DMS 273 treated with DMSO at 0.1 percent for 48 hours (cell line): ENCODE measurements at regions not wholly inside any gene's neighbourhood (a gene's known extent, or its start where the extent isn't known, plus 50 kb on each side); places are given as distances from the start of the nearest gene placed in this dataset.

Source experiments
- DNase-seq: peaks from one replicate; lab custom pipeline; 2025; lab: John Stamatoyannopoulos, UW

- DNase-seq, result no peak
Observed at GRCh38 chr17:34135841-34136240, 119.2 kb upstream of the CCL2 start.

- no peak for DNase-seq
Observed at GRCh38 chr17:34140006-34140405, 115.1 kb upstream of the CCL2 start.

GRCh38 chr17:34141590-34141989 is 113.5 kb upstream of the CCL2 start:
- no peak for DNase-seq

GRCh38 chr17:34143430-34143829 is 111.7 kb upstream of the CCL2 start:
- DNase-seq, result no peak

- no peak for DNase-seq
Observed at GRCh38 chr17:34146440-34147043, 108.5 kb upstream of the CCL2 start.

GRCh38 chr17:34151102-34151501 is 104.0 kb upstream of the CCL2 start:
- DNase-seq, result no peak

- DNase-seq, result no peak
Observed at GRCh38 chr17:34153991-34154390, 101.1 kb upstream of the CCL2 start.

GRCh38 chr17:34154961-34155730 is 99.9 kb upstream of the CCL2 start:
- DNase-seq, result no peak

GRCh38 chr17:34155947-34156346 is 99.1 kb upstream of the CCL2 start:
- no peak for DNase-seq

GRCh38 chr17:34156401-34156740 is 98.7 kb upstream of the CCL2 start:
- DNase-seq, result no peak

- DNase-seq, result no peak
Observed at GRCh38 chr17:34156741-34157589, 98.1 kb upstream of the CCL2 start.

- no peak for DNase-seq
Observed at GRCh38 chr17:34161690-34162089, 93.4 kb upstream of the CCL2 start.

GRCh38 chr17:34163123-34163522 is 92.0 kb upstream of the CCL2 start:
- DNase-seq, result no peak

- no peak for DNase-seq
Observed at GRCh38 chr17:34163646-34164045, 91.4 kb upstream of the CCL2 start.

GRCh38 chr17:34164837-34165236 is 90.2 kb upstream of the CCL2 start:
- DNase-seq, result no peak

GRCh38 chr17:34166352-34166751 is 88.7 kb upstream of the CCL2 start:
- no peak for DNase-seq

- no peak for DNase-seq
Observed at GRCh38 chr17:34167354-34167753, 87.7 kb upstream of the CCL2 start.

GRCh38 chr17:34168989-34169388 is 86.1 kb upstream of the CCL2 start:
- no peak for DNase-seq

- DNase-seq, result no peak
Observed at GRCh38 chr17:34169496-34169895, 85.6 kb upstream of the CCL2 start.

- no peak for DNase-seq
Observed at GRCh38 chr17:34171245-34171818, 83.8 kb upstream of the CCL2 start.

GRCh38 chr17:34172390-34172918 is 82.6 kb upstream of the CCL2 start:
- no peak for DNase-seq

GRCh38 chr17:34173241-34173640 is 81.8 kb upstream of the CCL2 start:
- DNase-seq, result no peak
